ENCODE measurements at regions not wholly inside any gene's neighbourhood (a gene's known extent, or its start where the extent isn't known, plus 50 kb on each side); places are given as distances from the start of the nearest gene placed in this dataset.

GRCh38 chr5:24161559-24161958 is 483.2 kb downstream of the CDH10 start:
- no peaks in the 10 kb centered on the region for H3K79me2 ChIP-seq (ENCODE audit: insufficient read depth, low read depth, low read length)
- ChIA-PET CTCF (ENCODE audit: unreplicated experiment) (no interaction called here), POLR2A (no interaction called here)
- no peak for DNase-seq (ENCODE audit: low spot score)
- TF ChIP-seq EZH2phosphoT487 (IDR thresholded peaks at IDR 0.05; ENCODE audit: borderline replicate concordance, low read depth, low read length): no peak
- TF ChIP-seq, protein P1, sequence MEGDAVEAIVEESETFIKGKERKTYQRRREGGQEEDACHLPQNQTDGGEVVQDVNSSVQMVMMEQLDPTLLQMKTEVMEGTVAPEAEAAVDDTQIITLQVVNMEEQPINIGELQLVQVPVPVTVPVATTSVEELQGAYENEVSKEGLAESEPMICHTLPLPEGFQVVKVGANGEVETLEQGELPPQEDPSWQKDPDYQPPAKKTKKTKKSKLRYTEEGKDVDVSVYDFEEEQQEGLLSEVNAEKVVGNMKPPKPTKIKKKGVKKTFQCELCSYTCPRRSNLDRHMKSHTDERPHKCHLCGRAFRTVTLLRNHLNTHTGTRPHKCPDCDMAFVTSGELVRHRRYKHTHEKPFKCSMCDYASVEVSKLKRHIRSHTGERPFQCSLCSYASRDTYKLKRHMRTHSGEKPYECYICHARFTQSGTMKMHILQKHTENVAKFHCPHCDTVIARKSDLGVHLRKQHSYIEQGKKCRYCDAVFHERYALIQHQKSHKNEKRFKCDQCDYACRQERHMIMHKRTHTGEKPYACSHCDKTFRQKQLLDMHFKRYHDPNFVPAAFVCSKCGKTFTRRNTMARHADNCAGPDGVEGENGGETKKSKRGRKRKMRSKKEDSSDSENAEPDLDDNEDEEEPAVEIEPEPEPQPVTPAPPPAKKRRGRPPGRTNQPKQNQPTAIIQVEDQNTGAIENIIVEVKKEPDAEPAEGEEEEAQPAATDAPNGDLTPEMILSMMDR (conservative IDR thresholded peaks at IDR 0.05; ENCODE audit: low read length): no peak
- H3K36me3 ChIP-seq (ENCODE audit: insufficient read depth, low read length): no peaks in the 10 kb centered on the region
- no TSS peak for BruUV-seq (replicated peaks)
- no peaks in the 10 kb centered on the region for H3K4me1 ChIP-seq (ENCODE audit: insufficient read depth, low read length, poor library complexity, severe bottlenecking)
- H3K27ac ChIP-seq (ENCODE audit: low read depth, low read length, poor library complexity, severe bottlenecking): no peak overlapping the region
- H3K9me2 ChIP-seq (ENCODE audit: insufficient read depth, low read length): no peaks in the 10 kb centered on the region
- H3K4me2 ChIP-seq (ENCODE audit: low read length): no peak overlapping the region
- no peak overlapping the region for H3K4me3 ChIP-seq (ENCODE audit: low read depth, low read length, poor library complexity, severe bottlenecking)
- no peaks in the 10 kb centered on the region for H4K20me1 ChIP-seq (ENCODE audit: insufficient read depth, low read length)
- intact Hi-C loops (cut with micrococcal nuclease; ENCODE audit: unreplicated experiment): no loop called here
- no peaks in the 10 kb centered on the region for H3K9me3 ChIP-seq (ENCODE audit: low read length)
- no peak overlapping the region for H2AFZ ChIP-seq (ENCODE audit: low read length)

DNA sequence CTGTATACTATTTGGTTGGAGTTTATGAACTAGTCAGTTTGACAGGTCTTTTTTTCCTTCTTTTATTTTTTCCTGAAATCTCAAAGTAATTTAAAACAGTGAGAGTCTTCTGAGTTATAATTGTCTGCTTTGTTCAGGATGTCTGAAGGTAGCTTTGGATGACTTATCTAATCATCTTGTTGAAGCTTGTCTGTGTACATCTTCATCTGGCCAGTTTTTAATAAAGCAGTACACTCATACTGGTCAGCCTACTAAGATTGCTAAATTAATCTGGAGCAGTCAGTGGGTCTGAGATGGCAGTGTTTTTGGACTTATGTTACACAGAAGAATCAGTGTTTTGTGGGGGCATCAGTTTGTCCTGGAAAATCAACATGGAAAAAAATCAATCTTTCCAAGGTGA is 482.4 kb downstream of the CDH10 start:
- POLR2A ChIA-PET: interaction anchor here (1.0 kb wide), 1 partner anchor 11 kb away, joined by 4 read pairs; no protein-coding TSS in a partner anchor
- Histone ChIP-seq H3K4me2 (ENCODE audit: low read length) (no peak overlapping the region), H2AFZ (ENCODE audit: low read length) (no peak overlapping the region), H3K36me3 (ENCODE audit: insufficient read depth, low read length) (no peaks in the 10 kb centered on the region), H3K4me1 (ENCODE audit: insufficient read depth, low read length, poor library complexity, severe bottlenecking) (no peaks in the 10 kb centered on the region), H3K9me3 (ENCODE audit: low read length) (no peaks in the 10 kb centered on the region), H3K79me2 (ENCODE audit: insufficient read depth, low read depth, low read length) (no peaks in the 10 kb centered on the region), H3K4me3 (ENCODE audit: low read depth, low read length, poor library complexity, severe bottlenecking) (no peak overlapping the region), H4K20me1 (ENCODE audit: insufficient read depth, low read length) (no peaks in the 10 kb centered on the region), H3K27ac (ENCODE audit: low read depth, low read length, poor library complexity, severe bottlenecking) (no peak overlapping the region), H3K9me2 (ENCODE audit: insufficient read depth, low read length) (no peaks in the 10 kb centered on the region)
- DNase-seq (ENCODE audit: low spot score): no peak
- no TSS peak for BruUV-seq (replicated peaks)
- CTCF ChIA-PET (ENCODE audit: unreplicated experiment): no interaction called here
- intact Hi-C loops (cut with micrococcal nuclease; ENCODE audit: unreplicated experiment): no loop called here
- TF ChIP-seq, protein P1 (conservative IDR thresholded peaks at IDR 0.05; ENCODE audit: low read length): no peak
- TF ChIP-seq EZH2phosphoT487 (IDR thresholded peaks at IDR 0.05; ENCODE audit: borderline replicate concordance, low read depth, low read length): no peak

DNA sequence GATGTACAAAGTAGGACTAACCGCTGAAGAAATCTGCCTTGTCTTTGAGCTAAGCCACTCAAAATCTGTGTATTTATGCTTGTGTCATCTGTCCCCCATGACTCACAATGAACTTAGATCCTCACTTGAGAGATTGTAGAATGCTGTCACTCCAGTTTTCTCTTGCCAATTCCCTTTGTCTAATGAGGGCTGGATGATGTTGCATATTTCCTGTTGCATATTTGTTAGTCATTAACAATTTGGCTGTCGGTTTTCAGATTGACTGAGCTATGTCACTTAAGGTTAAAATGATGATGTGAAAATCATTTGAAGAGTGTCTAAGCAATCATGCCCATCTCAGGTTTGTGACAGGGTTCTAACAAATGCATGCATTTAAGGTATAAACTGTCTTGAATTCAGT is 481.7 kb downstream of the CDH10 start:
- no peaks in the 10 kb centered on the region for H3K9me3 ChIP-seq (ENCODE audit: low read length)
- no TSS peak for BruUV-seq (replicated peaks)
- DNase-seq (ENCODE audit: low spot score): no peak
- intact Hi-C loops (cut with micrococcal nuclease; ENCODE audit: unreplicated experiment): no loop called here
- ChIA-PET POLR2A (no interaction called here), CTCF (ENCODE audit: unreplicated experiment) (no interaction called here)
- no peaks in the 10 kb centered on the region for H3K9me2 ChIP-seq (ENCODE audit: insufficient read depth, low read length)
- H3K4me3 ChIP-seq (ENCODE audit: low read depth, low read length, poor library complexity, severe bottlenecking): no peak overlapping the region
- no peak overlapping the region for H3K4me2 ChIP-seq (ENCODE audit: low read length)
- no peaks in the 10 kb centered on the region for H3K36me3 ChIP-seq (ENCODE audit: insufficient read depth, low read length)
- H3K4me1 ChIP-seq (ENCODE audit: insufficient read depth, low read length, poor library complexity, severe bottlenecking): no peaks in the 10 kb centered on the region
- TF ChIP-seq, protein P1 (conservative IDR thresholded peaks at IDR 0.05; ENCODE audit: low read length): no peak
- TF ChIP-seq EZH2phosphoT487 (IDR thresholded peaks at IDR 0.05; ENCODE audit: borderline replicate concordance, low read depth, low read length): no peak
- H3K79me2 ChIP-seq (ENCODE audit: insufficient read depth, low read depth, low read length): no peaks in the 10 kb centered on the region
- H4K20me1 ChIP-seq (ENCODE audit: insufficient read depth, low read length): no peaks in the 10 kb centered on the region
- no peak overlapping the region for H2AFZ ChIP-seq (ENCODE audit: low read length)
- H3K27ac ChIP-seq (ENCODE audit: low read depth, low read length, poor library complexity, severe bottlenecking): no peak overlapping the region

All from OCI-LY7 (cell line).